GM18951 (cell line): ENCODE measurements at regions not wholly inside any gene's neighbourhood (a gene's known extent, or its start where the extent isn't known, plus 50 kb on each side); places are given as distances from the start of the nearest gene placed in this dataset.

ENCODE experiments used
- POLR2A ChIP-seq: IDR thresholded peaks from 4 replicates; pipeline ENCODE4 v1.6.1; 2011; ENCODE audit warnings: mild to moderate bottlenecking; ENCODE audit not compliant: insufficient read length, insufficient read depth; ENCODE audit errors: extremely low read depth
- in situ Hi-C: fragments of 300-500 bp; cut with MboI; formaldehyde crosslinking; loops from one replicate; pipeline ENCODE4 v1.12.0; 2022; ENCODE audit warnings: low sequenced_read_pairs, mixed read lengths, inconsistent platforms; ENCODE audit not compliant: unreplicated experiment

DNA sequence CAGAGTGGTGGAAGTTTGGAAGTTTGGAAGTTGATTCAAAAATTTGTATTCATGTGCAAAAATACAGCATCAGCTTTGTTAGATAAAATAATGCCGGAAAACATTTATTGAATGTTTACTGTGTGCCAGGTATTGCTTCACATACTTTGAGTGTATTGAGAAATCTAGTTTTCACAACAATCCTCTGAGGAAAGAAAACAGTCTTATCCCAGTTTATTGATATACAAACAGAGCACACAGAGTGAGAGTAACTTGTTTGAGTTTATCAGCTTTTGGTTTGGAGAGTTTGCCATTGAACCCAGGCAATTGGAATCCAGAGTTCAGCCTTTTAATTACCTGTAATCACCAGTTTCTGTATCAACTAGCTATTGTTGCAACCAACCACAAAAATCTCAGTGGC lies 127.2 kb upstream of the RPS6KA3 start:
- in situ Hi-C loops, result no loop called here
- no peak for TF ChIP-seq POLR2A

DNA sequence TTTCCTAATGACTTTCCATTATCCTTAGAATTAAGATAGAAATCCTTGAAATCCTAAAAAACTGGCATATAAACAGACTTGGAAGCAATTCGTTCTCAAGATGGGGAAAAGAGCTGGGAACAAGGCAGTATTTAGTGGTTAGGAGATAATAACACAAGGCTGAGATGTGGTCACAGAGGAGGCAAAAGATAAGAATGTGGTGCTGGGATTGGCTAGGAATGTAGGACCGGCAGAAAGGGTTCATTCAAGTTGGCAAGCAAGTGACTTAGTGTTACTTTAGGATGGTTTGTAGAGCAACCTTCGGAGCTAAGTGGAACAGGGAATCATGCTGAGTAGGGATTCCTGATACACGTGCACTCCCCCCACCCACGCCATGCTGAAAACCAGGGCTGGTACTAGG lies 121.9 kb upstream of the RPS6KA3 start:
- TF ChIP-seq POLR2A, result no peak
- in situ Hi-C loops, result no loop called here

GRCh38 chrX:20383477-20383876 lies 116.8 kb upstream of the RPS6KA3 start:
- in situ Hi-C loops, result no loop called here
- no peak for TF ChIP-seq POLR2A

- in situ Hi-C loops, result no loop called here
- TF ChIP-seq POLR2A, result no peak
Measured at GRCh38 chrX:20382518-20383297, 116.0 kb upstream of the RPS6KA3 start.

GRCh38 chrX:20382082-20382481 lies 115.4 kb upstream of the RPS6KA3 start:
- no peak for TF ChIP-seq POLR2A
- in situ Hi-C loops, result no loop called here

- in situ Hi-C loops, result no loop called here
- TF ChIP-seq POLR2A, result no peak
Measured at GRCh38 chrX:20378233-20378920, 111.7 kb upstream of the RPS6KA3 start.

- TF ChIP-seq POLR2A, result no peak
- in situ Hi-C loops, result no loop called here
Measured at GRCh38 chrX:20374900-20375438, 108.3 kb upstream of the RPS6KA3 start.

- in situ Hi-C loops, result no loop called here
- TF ChIP-seq POLR2A, result no peak
Measured at GRCh38 chrX:20374450-20374849, 107.7 kb upstream of the RPS6KA3 start.

GRCh38 chrX:20373063-20373462 lies 106.4 kb upstream of the RPS6KA3 start:
- in situ Hi-C loops, result no loop called here
- no peak for TF ChIP-seq POLR2A

DNA sequence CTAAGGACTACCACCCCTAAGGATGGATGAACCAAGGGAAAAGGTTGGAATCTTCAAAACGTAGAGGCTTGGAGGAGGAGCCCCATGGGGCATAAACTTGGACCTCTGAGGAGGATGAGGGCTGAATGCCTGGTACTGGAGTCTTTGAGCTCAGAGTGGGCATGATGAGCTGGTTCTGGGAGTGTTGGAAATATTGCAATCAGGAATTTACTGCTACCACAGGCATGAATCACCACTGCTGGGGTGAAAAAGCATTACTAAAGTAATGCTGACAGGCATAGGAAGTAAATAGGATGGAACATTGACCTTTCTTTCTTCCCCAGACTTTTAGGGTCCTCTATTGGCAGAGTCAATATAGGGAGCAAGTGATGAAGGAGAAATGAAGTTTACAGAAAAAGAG lies 105.8 kb upstream of the RPS6KA3 start:
- TF ChIP-seq POLR2A, result no peak

DNA sequence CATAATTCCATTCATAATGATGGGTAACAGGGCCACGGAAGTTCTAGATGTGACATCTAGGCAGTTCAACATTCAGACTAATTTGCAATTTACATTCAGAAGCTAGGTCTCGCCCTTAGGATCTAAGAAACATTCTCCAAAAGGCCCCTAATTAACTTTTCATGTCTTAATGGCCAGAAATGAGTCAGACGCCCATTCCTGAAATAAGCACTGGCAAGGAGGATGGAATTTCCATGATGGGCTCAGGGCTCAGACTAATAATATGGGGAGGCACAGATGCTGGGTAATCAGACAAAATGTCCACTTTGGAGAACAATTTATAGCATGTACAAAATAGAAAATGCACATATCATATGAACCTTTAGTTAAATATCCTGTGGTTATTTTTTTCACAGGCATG lies 102.8 kb upstream of the RPS6KA3 start:
- no peak for TF ChIP-seq POLR2A
- in situ Hi-C loops, result no loop called here

More for the DNA sequence above, 105.8 kb upstream of the RPS6KA3 start:
- in situ Hi-C loops, result no loop called here

GRCh38 chrX:20364238-20364637 lies 97.5 kb upstream of the RPS6KA3 start:
- TF ChIP-seq POLR2A, result no peak
- in situ Hi-C loops, result no loop called here

GRCh38 chrX:20363275-20363674 lies 96.6 kb upstream of the RPS6KA3 start:
- in situ Hi-C loops, result no loop called here
- TF ChIP-seq POLR2A, result no peak
